HG03520 (cell line): ENCODE measurements at regions not wholly inside any gene's neighbourhood (a gene's known extent, or its start where the extent isn't known, plus 50 kb on each side); places are given as distances from the start of the nearest gene placed in this dataset.

ENCODE experiments used
- ATAC-seq: cut with Tn5 transposase; IDR thresholded peaks from one replicate; pipeline ENCODE4 v1.9.1; 2021; ENCODE audit warnings: mild to moderate bottlenecking, moderate library complexity; ENCODE audit not compliant: unreplicated experiment

GRCh38 chr11:109343242-109343641 is 78.7 kb upstream of the C11orf87 start:
- no peak for ATAC-seq

GRCh38 chr11:109347304-109347703 is 74.7 kb upstream of the C11orf87 start:
- no peak for ATAC-seq

- ATAC-seq: no peak
These were observed 72.5 kb upstream of the C11orf87 start for GRCh38 chr11:109349276-109350080.

GRCh38 chr11:109350091-109350490 is 71.9 kb upstream of the C11orf87 start:
- ATAC-seq: no peak

GRCh38 chr11:109362059-109362458 is 59.9 kb upstream of the C11orf87 start:
- no peak for ATAC-seq

GRCh38 chr11:109363682-109364081 is 58.3 kb upstream of the C11orf87 start:
- ATAC-seq: no peak

GRCh38 chr11:109364851-109365250 is 57.1 kb upstream of the C11orf87 start:
- ATAC-seq: no peak

GRCh38 chr11:109371444-109372176 is 50.4 kb upstream of the C11orf87 start:
- ATAC-seq: no peak
